Bronchial epithelial cell (primary cell): ENCODE measurements at regions not wholly inside any gene's neighbourhood (a gene's known extent, or its start where the extent isn't known, plus 50 kb on each side); places are given as distances from the start of the nearest gene placed in this dataset.
"Not testable (repeated sequence)": the region's sequence is repeated elsewhere in the genome, so short reads cannot be mapped to it uniquely, and the experiment has no call there.

Experiments
- DNase-seq: peaks from one replicate; pipeline ENCODE4 v3.0.0-alpha.2; 2010; ENCODE audit warnings: low read depth
- FAIRE-seq: peaks from 2 replicates; lab custom pipeline; 2011; peaks lifted over from hg19 to GRCh38; lab: Jason Lieb, UNC
- H3K27me3 ChIP-seq: 2 replicates; pipeline ENCODE4 v1.5.1; 2011; ENCODE audit warnings: low read length; ENCODE audit not compliant: control insufficient read depth, insufficient read depth
- H3K36me3 ChIP-seq: 2 replicates; pipeline ENCODE4 v1.5.1; 2011; ENCODE audit warnings: low read length; ENCODE audit not compliant: control insufficient read depth, insufficient read depth
- H3K4me3 ChIP-seq: 2 replicates; pipeline ENCODE4 v1.5.1; 2011; ENCODE audit warnings: mild to moderate bottlenecking, low read depth, low read length, control low read depth
- TF ChIP-seq, protein P1 (sequence below): IDR thresholded peaks from 2 replicates; pipeline ENCODE4 v1.5.1; 2011; ENCODE audit warnings: mild to moderate bottlenecking, moderate library complexity, low read length, control low read depth, inconsistent platforms; ENCODE audit not compliant: insufficient read depth, severe bottlenecking

GRCh38 chr11:69221086-69221485 lies 65.4 kb downstream of the SMIM38 start:
- FAIRE-seq (no peak), DNase-seq (no peak)
- Histone ChIP-seq H3K4me3 (no peak overlapping the region), H3K36me3 (no peaks in the 10 kb centered on the region), H3K27me3 (peaks cover 1% of the 10 kb centered on the region)
- TF ChIP-seq, protein P1, sequence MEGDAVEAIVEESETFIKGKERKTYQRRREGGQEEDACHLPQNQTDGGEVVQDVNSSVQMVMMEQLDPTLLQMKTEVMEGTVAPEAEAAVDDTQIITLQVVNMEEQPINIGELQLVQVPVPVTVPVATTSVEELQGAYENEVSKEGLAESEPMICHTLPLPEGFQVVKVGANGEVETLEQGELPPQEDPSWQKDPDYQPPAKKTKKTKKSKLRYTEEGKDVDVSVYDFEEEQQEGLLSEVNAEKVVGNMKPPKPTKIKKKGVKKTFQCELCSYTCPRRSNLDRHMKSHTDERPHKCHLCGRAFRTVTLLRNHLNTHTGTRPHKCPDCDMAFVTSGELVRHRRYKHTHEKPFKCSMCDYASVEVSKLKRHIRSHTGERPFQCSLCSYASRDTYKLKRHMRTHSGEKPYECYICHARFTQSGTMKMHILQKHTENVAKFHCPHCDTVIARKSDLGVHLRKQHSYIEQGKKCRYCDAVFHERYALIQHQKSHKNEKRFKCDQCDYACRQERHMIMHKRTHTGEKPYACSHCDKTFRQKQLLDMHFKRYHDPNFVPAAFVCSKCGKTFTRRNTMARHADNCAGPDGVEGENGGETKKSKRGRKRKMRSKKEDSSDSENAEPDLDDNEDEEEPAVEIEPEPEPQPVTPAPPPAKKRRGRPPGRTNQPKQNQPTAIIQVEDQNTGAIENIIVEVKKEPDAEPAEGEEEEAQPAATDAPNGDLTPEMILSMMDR: no peak

DNA sequence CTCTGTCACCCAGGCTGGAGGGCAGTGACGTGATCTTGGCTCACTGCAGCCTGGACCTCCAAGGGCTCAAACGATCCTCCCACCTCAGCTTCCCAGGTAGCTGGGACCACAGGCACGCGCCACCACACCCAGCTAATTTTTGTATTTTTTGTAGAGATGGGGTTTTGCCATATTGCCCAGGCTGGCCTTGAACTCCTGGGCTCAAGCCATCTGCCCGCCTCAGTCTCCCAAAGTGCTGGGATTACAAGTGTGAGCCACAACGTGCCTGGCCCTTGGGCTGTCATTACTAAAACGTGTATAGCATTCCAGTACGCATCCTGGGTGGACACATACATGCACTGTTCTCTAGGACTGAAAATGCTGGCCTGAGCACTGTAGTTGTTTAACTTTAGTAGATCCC lies 65.9 kb downstream of the SMIM38 start:
- not testable (repeated sequence) for H3K4me3 ChIP-seq, FAIRE-seq, DNase-seq, H3K27me3 ChIP-seq, H3K36me3 ChIP-seq

DNA sequence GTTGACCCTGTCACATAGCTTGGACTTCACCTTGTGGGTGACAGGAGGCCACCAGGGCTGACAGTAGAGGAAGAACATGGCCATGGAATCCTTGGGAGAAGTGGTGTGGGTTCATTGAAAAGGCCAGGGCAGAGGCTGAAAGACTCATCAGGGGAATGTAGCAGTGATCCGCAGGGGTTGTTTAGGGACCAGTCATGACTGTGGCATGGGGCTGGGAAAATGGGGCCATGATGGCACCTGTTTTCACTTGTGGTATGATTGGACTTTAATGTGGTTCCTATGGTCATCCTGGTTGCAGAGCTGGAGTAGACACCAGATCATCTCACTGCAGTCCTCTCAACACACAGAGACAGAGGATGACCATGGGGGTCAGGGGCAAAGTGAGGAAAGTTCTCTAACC lies 66.7 kb upstream of the MYEOV start:
- DNase-seq (no peak), FAIRE-seq (no peak)
- H3K36me3 ChIP-seq: no peaks in the 10 kb centered on the region
- peaks cover 3% of the 10 kb centered on the region for H3K27me3 ChIP-seq
- TF ChIP-seq, protein P1: no peak
- H3K4me3 ChIP-seq: no peak overlapping the region

DNA sequence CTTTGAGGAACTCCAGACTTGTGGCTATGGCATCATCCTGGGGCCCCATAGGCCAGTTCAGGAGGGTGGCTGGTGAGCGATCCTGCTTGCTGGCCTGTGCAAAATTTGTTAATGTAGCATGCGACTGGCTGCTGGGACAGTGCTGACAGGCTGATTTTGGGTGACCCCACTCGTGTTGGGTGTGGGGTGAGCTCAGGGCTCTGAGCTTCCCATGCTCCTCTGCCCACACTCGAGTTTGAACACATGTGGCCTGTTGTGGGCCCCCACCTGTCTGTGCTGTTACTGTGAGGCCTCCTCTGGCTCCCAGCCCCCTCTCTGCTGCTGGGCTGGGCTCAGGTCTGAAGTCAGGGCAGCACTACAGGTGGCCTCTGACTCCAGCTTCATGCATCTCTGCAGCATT lies 64.4 kb upstream of the MYEOV start:
- no peaks in the 10 kb centered on the region for H3K36me3 ChIP-seq
- TF ChIP-seq, protein P1: no peak
- H3K27me3 ChIP-seq: peaks cover 3% of the 10 kb centered on the region
- no peak overlapping the region for H3K4me3 ChIP-seq
- no peak for DNase-seq
- FAIRE-seq: no peak

DNA sequence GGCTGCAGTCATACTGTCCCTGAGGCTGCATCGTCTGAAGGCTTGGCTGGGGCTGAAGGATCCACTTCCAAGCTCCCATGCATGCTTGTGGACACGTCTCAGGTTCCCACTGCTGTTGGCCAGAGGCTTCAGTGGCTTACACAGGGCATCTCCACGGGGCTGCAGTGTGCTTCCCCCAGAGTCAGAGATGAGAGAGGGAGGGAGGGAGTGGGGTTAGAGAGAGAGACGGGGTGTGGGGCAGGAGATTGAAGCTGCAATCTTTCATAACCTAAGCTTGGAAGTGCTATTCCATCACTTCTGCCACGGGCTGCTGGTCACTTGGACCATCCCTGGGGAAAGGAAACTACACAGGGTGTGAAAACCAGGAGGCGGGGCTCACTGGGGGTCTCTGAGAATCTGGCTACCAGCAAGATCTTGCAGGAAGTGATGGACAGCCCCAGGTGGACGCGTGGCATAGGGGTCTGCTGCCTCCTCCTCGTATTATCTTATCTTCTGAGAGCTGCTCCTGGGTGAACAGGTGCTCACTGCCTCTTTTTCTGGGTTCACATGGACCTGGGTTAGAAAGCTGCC lies 63.0 kb upstream of the MYEOV start:
- no peaks in the 10 kb centered on the region for H3K36me3 ChIP-seq
- FAIRE-seq (no peak), DNase-seq (no peak)
- TF ChIP-seq, protein P1: no peak
- H3K27me3 ChIP-seq: peaks cover 3% of the 10 kb centered on the region
- no peak overlapping the region for H3K4me3 ChIP-seq

GRCh38 chr11:69231466-69232018 lies 62.4 kb upstream of the MYEOV start:
- no peak overlapping the region for H3K4me3 ChIP-seq
- no peak for FAIRE-seq
- no peaks in the 10 kb centered on the region for H3K36me3 ChIP-seq
- DNase-seq: no peak
- TF ChIP-seq, protein P1: no peak
- H3K27me3 ChIP-seq: peaks cover 3% of the 10 kb centered on the region
